Gastrocnemius medialis (tissue), 4 donors: ENCODE measurements at regions not wholly inside any gene's neighbourhood (a gene's known extent, or its start where the extent isn't known, plus 50 kb on each side); places are given as distances from the start of the nearest gene placed in this dataset.

ENCODE experiments used
- CTCF ChIP-seq, 5 experiments: fragments of 450-650 bp in 3 of 5; fragments of 200-600 bp in 2 of 5; sonication (generic) in 2 of 5; IDR thresholded peaks in 4 of 5; conservative IDR thresholded peaks in 1 of 5; 1 replicate in 4 of 5; 2 replicates in 1 of 5; pipeline ENCODE4 v1.5.1; 2016 to 2019; ENCODE audit warnings: antibody characterized with exemption in 5 of 5, mild to moderate bottlenecking in 3 of 5, moderate library complexity in 3 of 5
- POLR2A ChIP-seq, 2 donors: fragments of 450-650 bp; IDR thresholded peaks; one replicate each; pipeline ENCODE4 v1.6.1; 2017; ENCODE audit warnings: antibody characterized with exemption in 2 of 2, mild to moderate bottlenecking in 2 of 2, moderate library complexity in 2 of 2

- TF ChIP-seq CTCF (IDR thresholded peaks at IDR 0.05 in 4 of 5, conservative IDR thresholded peaks at IDR 0.05 in 1 of 5) (no peak), POLR2A (IDR thresholded peaks at IDR 0.05) (no peak)
These were observed 127.1 kb upstream of the SLCO6A1 start for GRCh38 chr5:102625928-102626327.
